Right ventricle myocardium inferior (tissue), 1 donor: ENCODE measurements at regions not wholly inside any gene's neighbourhood (a gene's known extent, or its start where the extent isn't known, plus 50 kb on each side); places are given as distances from the start of the nearest gene placed in this dataset.
A peak's percentile ranks its signal among the peaks of the same experiment; 100 is the strongest.

Source experiments
- ATAC-seq: fragments of 200-7000 bp; cut with Tn5 transposase; one replicate; pipeline ENCODE4 v1.9.1; 2020; ENCODE audit warnings: mild to moderate bottlenecking, moderate library complexity
- DNase-seq: peaks from one replicate; pipeline ENCODE4 v3.0.0; 2021; ENCODE audit errors: missing footprints
- intact Hi-C: fragments of 100-400 bp; cut with DNase I; formaldehyde crosslinking; loops from one replicate; pipeline ENCODE4 v1.11.0; 2022
- donor health status: DM: no; HTN: yes; CAD: no; lungs with severe emphysema.

DNA sequence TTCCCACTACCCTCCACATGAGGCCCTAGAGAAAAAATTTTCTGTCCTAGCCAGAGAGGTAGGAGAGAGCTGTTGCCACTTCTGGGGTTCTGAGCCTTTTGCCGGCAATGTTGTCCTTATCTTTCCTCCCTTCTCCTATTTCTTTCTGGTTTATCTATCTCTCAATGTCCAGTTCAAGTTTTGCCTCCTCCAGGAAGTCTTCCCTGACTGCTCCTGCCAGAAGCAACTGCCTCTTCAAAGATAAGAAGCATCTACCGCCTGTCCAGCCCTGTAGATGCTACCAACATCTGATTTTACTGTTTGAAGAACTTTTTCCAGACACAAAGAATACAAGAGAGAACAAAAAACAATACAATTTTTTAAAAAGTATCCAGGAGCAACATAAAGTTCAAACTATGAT lies 220.8 kb upstream of the KLHL29 start:
- no peak for ATAC-seq

DNA sequence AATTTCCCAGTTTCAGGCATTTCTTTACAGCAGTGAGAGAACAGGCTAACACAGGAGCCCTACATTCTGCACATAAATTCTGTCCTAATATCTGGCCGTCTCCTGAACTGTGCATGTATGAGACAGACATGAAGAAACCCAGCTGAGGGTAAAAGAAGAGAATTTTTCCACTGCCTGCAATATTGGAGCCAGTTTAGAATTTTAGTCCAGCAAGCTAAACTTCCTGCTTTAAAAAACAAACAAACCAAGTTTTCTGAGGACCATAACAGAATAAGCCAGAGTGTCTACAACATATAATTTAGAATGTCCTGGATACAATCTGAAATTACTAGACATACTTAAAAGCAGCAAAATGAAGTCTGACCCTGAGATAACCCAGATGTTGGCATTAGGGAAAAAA lies 215.1 kb upstream of the KLHL29 start:
- DNase-seq (no peak), ATAC-seq (no peak)
- intact Hi-C loops: no loop called here

More for the DNA sequence above, 220.8 kb upstream of the KLHL29 start:
- DNase-seq: no peak
- intact Hi-C loops: no loop called here

DNA sequence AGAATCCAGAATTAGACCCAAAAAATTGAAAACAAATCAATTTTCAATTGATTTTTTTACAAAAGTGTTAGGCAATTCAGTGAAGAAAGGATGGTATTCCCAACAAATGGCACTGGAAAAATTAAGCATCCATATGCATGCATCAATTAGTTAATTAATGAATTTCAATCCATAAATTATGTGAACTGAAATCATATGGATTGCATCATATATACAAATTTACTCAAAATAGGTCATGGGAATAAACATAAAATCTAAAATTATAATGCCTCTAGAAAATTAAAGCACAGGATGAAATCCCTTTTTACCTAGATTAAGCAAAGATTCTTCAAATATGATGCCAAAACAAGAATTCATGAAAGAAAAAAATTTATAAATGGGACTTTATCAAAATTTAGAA lies 213.9 kb upstream of the KLHL29 start:
- DNase-seq: no peak
- intact Hi-C loops: no loop called here
- no peak for ATAC-seq

DNA sequence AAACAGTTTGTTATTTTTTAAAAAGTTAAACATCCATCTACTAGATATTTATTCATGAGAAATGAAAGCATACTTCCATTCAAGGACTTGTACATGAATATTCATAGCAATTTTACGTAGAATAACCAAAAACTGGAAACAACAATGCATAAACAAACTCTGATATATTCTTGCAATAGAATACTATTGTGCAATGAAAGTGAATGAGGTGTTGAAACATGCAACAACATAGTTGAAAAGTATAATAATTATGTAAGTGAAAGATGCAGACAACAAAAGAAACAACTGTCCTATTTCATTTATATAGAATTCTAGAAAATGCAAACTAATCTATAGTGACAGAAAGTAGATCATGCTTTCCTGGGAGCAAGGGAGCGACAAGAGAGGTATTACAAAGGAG lies 206.6 kb upstream of the KLHL29 start:
- no peak for DNase-seq
- ATAC-seq: no peak
- intact Hi-C loops: no loop called here

DNA sequence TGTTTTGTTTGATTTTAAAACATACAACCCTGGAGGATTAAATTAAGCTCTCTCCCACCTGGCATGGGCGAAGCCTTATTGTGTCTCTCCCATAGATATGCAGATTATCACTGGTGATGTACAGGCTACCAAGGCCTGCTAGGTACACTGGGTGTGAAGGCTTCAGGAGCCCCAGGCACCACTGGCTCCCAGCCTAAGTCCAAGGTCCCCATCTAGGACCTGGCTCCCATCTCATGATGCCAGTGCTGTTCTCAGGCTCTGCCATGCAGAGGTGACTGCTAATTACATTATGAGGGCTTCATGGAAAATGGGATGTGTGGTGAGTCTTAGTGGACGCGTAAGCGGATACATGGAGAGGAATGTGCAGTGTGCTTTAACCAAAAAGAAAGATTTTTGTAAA lies 201.2 kb upstream of the KLHL29 start:
- DNase-seq: no peak
- no peak for ATAC-seq
- intact Hi-C loops: no loop called here

DNA sequence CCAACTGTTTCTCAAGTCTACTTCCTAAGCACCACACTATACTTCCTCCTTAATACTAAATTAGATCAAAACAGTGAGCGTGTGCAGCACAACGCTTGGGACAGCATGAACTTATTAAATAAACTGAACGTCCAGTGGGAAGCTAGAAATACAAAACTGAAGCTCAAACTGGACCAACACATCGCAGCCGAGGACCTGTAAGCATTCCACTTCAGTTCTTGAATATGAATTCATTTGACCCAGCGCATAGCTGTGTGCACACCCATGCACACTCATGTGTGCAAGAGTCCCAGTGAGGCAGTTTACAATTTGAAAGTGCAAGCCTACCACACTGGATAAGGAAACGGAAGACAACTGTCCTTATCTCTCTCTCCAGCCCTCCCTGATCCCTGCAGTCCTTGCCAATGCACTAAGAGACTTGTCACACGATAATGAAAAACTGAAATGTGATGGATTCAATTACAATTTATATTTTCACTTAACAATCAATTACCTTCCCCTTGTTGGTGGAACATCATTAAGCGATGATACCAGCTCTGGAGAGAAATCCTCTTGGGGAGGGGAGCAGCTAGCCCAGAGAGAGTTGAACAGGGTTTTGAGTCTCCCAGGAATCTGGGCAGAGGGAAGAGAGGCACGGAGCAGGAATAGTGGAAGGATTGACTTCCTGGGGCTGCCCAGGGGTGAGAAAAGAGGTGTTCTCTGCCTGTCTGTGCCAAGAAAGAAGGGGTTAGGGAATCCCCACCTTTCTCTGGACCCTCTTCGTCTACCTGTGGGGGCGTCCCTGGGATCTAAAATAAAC lies 186.5 kb upstream of the KLHL29 start:
- DNase-seq (no peak), ATAC-seq (no peak)
- intact Hi-C loops: no loop called here

DNA sequence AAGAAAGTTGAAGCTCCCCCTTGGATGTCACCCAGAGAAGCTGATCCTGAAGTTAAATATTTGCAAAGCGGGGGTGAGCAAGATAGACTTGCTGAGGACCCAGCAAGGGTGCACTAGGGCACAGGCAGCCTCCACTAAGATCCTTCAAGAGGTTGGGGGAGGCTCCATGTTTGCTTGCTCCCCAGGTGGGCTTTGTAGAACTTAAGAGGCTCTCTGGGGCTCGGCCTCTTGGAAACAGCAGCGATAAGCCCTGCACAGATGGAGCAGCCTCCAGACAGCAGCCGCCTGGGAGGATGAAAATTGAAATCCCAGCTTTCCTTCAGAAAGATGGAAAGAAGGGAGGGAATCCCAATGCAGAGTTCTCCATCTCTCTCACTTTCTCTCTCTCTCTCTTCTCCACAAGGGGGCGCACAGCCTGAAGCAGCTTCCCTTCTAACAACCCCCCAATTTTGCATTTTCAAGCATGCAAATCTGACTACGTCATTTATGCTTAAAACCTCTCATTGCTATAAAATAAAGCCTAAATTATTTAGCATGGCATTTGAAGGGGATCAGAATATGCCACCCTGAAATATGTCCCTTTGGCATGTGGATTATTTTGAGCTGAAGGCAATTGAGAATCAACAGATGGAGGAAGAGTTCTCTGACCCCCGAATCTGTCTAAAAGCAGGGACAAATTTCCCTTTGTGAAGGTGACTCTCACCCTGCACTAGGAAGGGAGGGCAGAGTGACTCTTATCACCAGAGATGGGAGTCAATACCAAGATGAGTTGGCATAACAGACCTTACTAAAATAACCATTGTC lies 185.7 kb upstream of the KLHL29 start:
- no peak for DNase-seq
- intact Hi-C loops: no loop called here
- ATAC-seq: no peak

DNA sequence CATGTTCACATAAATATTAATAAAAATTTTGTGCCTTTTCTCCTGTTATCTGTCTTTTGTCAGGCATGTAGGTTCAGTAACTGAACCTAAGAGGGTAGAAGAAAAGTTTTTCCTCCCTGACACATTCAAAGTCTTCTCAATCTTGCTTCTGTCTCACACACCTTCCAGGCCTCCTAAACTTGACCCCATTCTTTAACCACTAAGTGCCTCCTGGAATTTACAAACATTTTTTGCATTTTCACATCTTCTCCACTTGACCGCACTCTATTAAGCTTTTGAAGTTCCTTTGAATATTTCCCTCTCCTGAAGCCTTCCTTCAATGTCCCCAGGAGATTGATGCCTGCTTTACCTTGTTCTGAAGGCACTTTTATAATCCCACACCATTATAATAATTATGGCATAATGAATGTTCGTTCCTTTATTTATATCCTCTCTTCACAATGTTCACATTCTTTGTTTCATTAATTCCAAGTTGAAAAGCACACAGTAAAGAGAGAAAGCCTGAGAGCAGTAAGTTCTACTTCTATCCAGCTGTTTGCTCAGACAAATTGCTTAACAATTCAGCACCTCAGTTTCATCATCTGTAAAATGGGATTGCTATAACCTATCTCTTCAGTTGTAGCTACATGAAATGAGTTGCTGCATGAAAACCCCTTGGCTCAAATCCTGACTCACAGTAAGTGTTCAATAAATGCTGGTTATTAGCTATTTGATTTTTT lies 184.8 kb upstream of the KLHL29 start:
- intact Hi-C loops: no loop called here
- ATAC-seq: no peak
- no peak for DNase-seq

DNA sequence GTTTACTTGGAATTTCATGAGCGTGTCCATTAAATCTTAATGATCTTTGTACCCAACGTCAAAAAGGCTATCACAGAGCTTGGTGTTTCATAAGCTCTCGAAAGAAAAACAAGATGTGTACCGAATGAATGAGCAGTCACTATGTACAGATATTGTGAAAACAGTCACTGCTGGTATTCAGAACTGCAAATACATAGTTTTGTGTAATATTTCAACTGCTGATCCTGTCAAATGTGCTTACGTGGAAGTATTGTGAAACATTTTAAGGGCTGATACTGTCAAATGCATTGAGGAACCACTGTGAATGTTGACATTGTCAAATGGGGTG lies 184.2 kb upstream of the KLHL29 start:
- DNase-seq (no peak), ATAC-seq (no peak)
- intact Hi-C loops: no loop called here

DNA sequence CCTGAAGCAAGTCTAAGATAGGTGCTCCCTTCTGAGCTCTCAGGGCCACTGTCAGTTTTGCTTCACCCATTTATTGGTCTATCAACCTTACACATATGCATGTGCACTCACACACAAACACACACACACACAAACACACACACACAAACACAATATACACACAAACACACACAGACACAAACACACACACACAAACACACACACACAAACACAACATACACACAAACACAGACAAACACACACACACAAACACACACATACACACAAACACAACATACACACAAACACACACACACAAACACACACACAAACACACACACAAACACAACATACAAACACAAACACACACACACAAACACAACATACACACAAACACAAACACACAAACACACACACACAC lies 181.6 kb upstream of the KLHL29 start:
- ATAC-seq (no peak), DNase-seq (no peak)
- intact Hi-C loops: no loop called here

DNA sequence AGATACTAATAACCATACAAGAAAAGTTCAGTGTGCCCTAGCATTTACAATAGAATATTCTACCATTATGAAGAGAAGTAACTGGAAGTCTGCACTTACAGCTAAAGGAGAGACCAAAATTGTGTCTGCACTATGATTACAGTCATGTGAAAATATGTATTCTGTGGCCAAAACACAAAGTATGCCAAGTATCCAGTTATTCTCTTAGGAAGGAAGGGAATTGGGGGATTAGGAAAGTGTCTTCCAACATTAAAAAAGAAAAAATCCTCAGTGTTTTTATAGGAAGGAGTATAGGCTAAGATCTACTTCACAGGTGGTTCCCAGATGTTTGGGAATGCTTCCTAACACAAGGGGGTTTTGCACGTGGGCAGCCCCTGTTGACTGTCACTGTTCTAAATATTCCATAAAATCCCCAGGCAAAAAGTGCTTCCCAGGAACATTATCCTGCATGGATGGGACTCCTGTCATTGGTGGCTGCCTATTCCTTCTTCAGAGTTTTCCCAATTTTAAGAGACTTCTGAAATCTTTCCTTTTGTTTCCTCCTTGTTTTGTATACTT lies 180.2 kb upstream of the KLHL29 start:
- ATAC-seq (peak; percentile 43), DNase-seq (no peak)
- intact Hi-C loops: no loop called here

DNA sequence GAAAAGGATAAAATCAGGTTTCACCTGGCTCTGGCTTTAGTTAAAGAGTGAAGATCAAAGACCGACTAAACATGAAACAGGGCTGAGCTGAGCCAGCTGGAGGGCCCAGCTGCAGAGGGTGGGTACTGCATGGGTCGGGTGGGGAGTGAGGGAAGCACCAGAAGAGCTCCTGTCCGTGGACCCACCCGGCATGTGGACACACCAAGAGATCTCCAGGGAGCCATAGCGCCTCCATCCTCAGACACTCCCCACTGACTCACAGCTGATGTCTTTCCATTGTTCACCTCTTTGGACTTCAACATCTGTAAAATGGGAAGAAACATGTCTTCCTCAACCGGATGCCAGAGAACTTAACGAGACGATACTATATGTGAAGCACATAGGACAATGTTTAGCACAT lies 178.3 kb upstream of the KLHL29 start:
- no peak for DNase-seq
- intact Hi-C loops: no loop called here
- ATAC-seq: no peak

DNA sequence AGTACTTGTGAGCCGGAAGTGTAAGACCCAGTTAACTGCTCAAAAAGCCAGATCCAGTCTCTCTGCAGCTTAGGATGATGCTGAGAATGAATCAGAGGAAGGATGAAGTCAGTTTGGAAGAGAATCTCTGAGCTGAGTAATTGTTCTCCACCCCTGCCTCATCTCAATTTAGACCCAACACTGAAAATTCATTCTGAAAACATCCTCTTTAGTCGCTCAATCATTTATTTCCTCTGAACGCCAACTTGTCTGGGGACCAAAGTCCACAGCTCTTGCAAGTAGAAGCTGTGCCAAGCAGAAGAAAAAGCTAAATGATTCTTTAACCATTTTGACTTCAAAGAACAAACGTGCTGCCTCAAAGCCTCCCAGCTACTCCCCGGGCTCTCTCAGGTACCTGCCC lies 177.1 kb upstream of the KLHL29 start:
- no peak for DNase-seq
- intact Hi-C loops: no loop called here
- no peak for ATAC-seq

DNA sequence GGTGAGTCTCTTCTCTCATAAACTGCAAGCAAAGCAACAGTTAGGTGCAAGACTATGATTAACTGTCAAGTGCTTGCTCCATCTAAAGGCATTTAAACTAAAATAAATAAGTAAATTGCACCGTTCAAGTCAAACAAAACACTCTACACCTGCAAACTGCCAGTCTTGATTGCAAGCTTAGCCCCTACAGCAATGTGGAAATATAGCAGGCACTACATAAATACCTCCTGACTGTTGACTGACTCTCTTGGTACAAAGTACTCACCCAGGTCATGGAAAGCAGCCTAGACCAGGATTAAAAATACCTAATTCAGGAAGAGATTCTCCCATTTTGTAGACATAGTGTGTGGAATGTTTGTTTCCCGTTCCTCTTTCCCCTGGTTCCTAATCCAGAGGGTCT lies 176.6 kb upstream of the KLHL29 start:
- DNase-seq (no peak), ATAC-seq (no peak)
- intact Hi-C loops: no loop called here

DNA sequence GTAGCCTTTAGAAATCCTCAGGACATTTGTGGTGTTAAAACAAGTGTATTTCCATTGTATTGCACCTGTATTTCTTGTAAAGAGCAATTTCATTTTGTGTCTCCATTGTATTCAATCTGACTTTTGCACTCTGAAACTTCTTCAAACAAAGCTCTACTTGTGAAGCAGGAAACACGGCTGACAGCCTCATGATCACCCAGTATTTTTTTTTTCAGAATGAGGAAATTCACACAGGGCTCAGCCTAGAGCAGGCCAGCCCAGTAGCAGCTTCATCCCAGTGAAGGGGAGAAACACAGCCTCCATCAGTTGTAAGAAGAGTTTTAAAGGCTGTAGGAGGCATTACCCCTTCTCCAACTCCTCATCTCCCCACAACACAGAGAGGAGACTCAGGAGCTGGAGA lies 175.9 kb upstream of the KLHL29 start:
- DNase-seq: no peak
- ATAC-seq: no peak
- intact Hi-C loops: no loop called here

DNA sequence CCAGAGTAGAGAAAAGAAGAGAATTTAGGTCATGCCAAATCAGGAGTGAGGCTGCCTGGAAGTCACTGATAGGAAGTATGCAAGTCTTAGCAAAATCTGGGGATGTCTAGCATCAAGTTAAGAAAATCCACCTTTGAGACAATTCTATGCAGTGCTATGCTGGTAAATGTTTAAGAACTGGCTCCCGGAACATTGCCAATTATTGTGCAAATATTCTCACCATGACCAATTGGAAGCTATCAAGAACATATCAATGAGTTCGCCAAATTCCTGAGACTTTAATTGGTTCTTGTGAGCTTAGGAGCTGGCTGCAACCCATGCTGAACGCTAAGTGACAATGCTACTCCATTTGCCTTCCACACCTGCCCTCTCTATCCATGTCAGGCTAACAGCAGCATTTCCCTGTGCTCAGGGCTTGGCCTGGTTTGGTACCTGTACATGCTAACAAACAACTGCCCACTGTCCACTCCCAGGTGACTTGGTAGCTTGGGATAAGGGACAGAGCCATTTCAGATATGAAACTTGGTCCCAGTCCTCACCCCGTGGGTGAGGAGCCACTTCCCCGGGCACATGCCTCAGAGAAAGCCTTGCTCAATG lies 172.9 kb upstream of the KLHL29 start:
- intact Hi-C loops: no loop called here
- no peak for DNase-seq
- no peak for ATAC-seq

DNA sequence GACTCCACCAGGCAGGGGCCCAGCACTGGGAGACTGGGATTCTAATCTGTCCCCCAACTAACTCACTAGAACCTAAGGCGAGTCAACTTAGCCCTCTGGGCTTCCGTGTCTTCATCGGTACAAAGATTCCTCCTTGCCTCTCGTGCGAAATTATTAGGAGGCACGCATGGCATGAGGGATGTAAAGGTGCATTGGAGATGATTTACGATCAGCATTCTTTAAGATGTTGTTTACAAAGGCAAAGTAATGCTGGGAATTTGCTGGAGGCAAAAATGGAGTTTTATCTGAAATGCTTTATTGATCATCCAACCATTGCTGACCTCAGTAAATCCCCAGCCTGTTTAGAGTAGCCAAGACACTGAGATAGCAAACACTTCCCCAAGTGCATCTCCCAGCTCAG lies 171.8 kb upstream of the KLHL29 start:
- DNase-seq: no peak
- ATAC-seq: no peak
- intact Hi-C loops: no loop called here

DNA sequence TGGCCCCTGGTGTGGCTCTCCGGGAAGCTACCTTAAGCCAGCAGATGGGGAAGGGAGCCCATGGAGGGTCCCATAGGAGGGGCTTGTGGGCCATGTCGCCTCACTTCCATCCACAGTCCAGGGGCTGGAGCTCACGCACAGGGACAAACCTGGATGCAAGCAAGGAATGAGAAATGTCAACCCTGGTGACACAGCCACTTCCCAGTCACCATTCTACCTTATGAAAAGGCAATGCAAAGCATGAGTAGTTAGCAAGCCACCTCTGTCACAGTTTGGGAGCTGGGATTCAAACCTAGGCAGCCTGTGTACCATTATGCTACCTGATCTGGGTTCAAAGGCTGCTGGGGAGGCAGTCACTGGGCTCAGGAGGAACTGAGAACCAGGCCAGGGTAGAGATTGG lies 170.0 kb upstream of the KLHL29 start:
- DNase-seq (no peak), ATAC-seq (no peak)
- intact Hi-C loops: no loop called here

DNA sequence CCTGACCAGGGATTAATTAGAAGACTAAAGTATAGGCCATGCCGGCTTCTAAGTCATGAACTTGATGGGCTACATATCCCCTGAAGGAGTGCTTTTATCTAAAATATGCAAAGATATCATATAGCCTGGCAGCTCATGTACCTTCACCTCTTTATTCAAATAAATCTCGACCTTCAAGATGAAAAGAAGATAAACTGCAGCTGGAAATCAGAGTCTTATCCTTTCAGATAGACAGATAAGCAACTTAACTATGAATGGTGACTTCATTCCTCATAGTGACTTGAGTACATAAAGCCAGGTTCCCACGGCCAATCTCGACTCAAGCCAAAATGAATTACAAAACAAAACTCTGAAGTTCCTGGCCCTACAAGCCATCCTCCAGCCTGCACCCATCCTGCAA lies 165.3 kb upstream of the KLHL29 start:
- DNase-seq (no peak), ATAC-seq (no peak)
- intact Hi-C loops: no loop called here
